ENCODE measurements at regions not wholly inside any gene's neighbourhood (a gene's known extent, or its start where the extent isn't known, plus 50 kb on each side); places are given as distances from the start of the nearest gene placed in this dataset.

GRCh38 chr7:40935435-40935834, 767.5 kb downstream of the INHBA start:
- H3K23ac ChIP-seq (ENCODE audit: insufficient read length, low read depth, low read length) = no peak overlapping the region
- H3K4me1 ChIP-seq (ENCODE audit: insufficient read depth, low read length) = no peaks in the 10 kb centered on the region
- no peaks in the 10 kb centered on the region for H3K4me1 Mint-ChIP-seq

More at GRCh38 chr7:40935435-40935834, 767.5 kb downstream of the INHBA start:
- no CpG with 5 or more reads among the region's 2 CpGs for WGBS (ENCODE audit: extremely low coverage, insufficient read length, low lambda C conversion rate)
- H3K79me2 ChIP-seq (ENCODE audit: insufficient read depth, low read length) = no peaks in the 10 kb centered on the region
- H2BK120ac ChIP-seq (ENCODE audit: low read depth, low read length, poor library complexity, severe bottlenecking) = no peak overlapping the region
- Mint-ChIP-seq H3K27ac (no peak overlapping the region), H3K4me3 (no peak overlapping the region), H3K36me3 (ENCODE audit: insufficient read depth in 1 of 3, low read depth in 3 of 3) (peaks cover 0 to 7% (median 0%) of the 10 kb centered on the region in 3 experiments; a peak in 1 of 7 replicates), H3K27me3 (ENCODE audit: low read depth) (peaks cover 3% of the 10 kb centered on the region; the same call in 1 of the 2 replicates), H3K9me3 (peaks cover 4 to 7% of the 10 kb centered on the region in 2 experiments; a peak in 4 of 5 replicates)
- H3K9ac ChIP-seq (ENCODE audit: extremely low read depth, insufficient read length, low read length) = no peak overlapping the region
- H3K79me1 ChIP-seq (ENCODE audit: insufficient read depth, low read depth, low read length, poor library complexity, severe bottlenecking) = no peaks in the 10 kb centered on the region
- no peak for TF ChIP-seq CTCF (conservative IDR thresholded peaks at IDR 0.05)
- no peak overlapping the region for H3T11ph ChIP-seq (ENCODE audit: low read length)
- no peak overlapping the region for H3K4ac ChIP-seq (ENCODE audit: low read depth, low read length)
- no peak overlapping the region for H3K18ac ChIP-seq (ENCODE audit: insufficient read length, low read depth, low read length)
- no peaks in the 10 kb centered on the region for H4K20me1 ChIP-seq (ENCODE audit: control insufficient read depth, insufficient read depth, insufficient read length)
- H3K23me2 ChIP-seq (ENCODE audit: insufficient read length, low read depth, low read length, poor library complexity, severe bottlenecking) = no peaks in the 10 kb centered on the region
- H3K14ac ChIP-seq (ENCODE audit: insufficient read depth, low read length) = no peak overlapping the region
- no peak overlapping the region for H4K8ac ChIP-seq (replicated peaks; ENCODE audit: insufficient read length, low read depth, low read length)
- no peak overlapping the region for H3K56ac ChIP-seq (ENCODE audit: insufficient read length, low read depth, low read length)
- H4K91ac ChIP-seq (ENCODE audit: insufficient read length, low read depth, low read length) = no peak overlapping the region
- no peaks in the 10 kb centered on the region for H3K27me3 ChIP-seq (ENCODE audit: insufficient read depth, low read length)
- no peak overlapping the region for H2BK12ac ChIP-seq (ENCODE audit: insufficient read length, low read depth, low read length)
- H2BK5ac ChIP-seq (ENCODE audit: insufficient read length, low read length) = no peak overlapping the region
- no peak overlapping the region for H2AK5ac ChIP-seq (ENCODE audit: insufficient read length, low read length)
- H3K9me3 ChIP-seq (ENCODE audit: control insufficient read depth, low read depth, low read length) = no peaks in the 10 kb centered on the region
- no peak for DNase-seq
- no peak overlapping the region for H2AFZ ChIP-seq (ENCODE audit: low read length)
- no peak overlapping the region for H3K27ac ChIP-seq (ENCODE audit: insufficient read length, low read depth, low read length)
- no peak overlapping the region for H2BK20ac ChIP-seq (ENCODE audit: low read depth, low read length, poor library complexity, severe bottlenecking)
- H3K4me2 ChIP-seq (ENCODE audit: insufficient read depth, insufficient read length, low read length) = no peak overlapping the region
- no peak overlapping the region for H2BK15ac ChIP-seq (ENCODE audit: low read depth, low read length)
- no peak overlapping the region for H4K5ac ChIP-seq (ENCODE audit: insufficient read length, low read depth, low read length)

Data from H9 (cell line).